Liver (tissue), 8 donors: ENCODE measurements at regions not wholly inside any gene's neighbourhood (a gene's known extent, or its start where the extent isn't known, plus 50 kb on each side); places are given as distances from the start of the nearest gene placed in this dataset.

ENCODE experiments used
- DNase-seq: peaks from one replicate; pipeline ENCODE4 v3.0.0-alpha.2; 2017; ENCODE audit warnings: low spot score
- H3K27ac ChIP-seq, 2 donors: one replicate each; pipeline ENCODE4 v1.7.0; 2013; ENCODE audit warnings: inconsistent platforms in 2 of 2, low read length in 2 of 2, control low read depth in 1 of 2, low read depth in 1 of 2, mild to moderate bottlenecking in 1 of 2
- H3K27me3 ChIP-seq, 4 donors: one replicate each; pipeline versions ENCODE4 v1.6.1 to v1.7.0; 2013; ENCODE audit warnings: low read length in 3 of 4, inconsistent platforms in 1 of 4, mild to moderate bottlenecking in 1 of 4, moderate library complexity in 1 of 4; ENCODE audit not compliant: control insufficient read depth in 4 of 4, insufficient read depth in 4 of 4
- H3K36me3 ChIP-seq, 4 donors: one replicate each; pipeline versions ENCODE4 v1.6.1 to v1.7.0; 2013; ENCODE audit warnings: low read length in 3 of 4, mild to moderate bottlenecking in 3 of 4, low read depth in 1 of 4, moderate library complexity in 1 of 4; ENCODE audit not compliant: control insufficient read depth in 4 of 4, insufficient read depth in 3 of 4
- H3K4me1 ChIP-seq, 4 donors: one replicate each; pipeline versions ENCODE4 v1.6.1 to v1.7.0; 2013; ENCODE audit warnings: low read length in 3 of 4, mild to moderate bottlenecking in 3 of 4, moderate library complexity in 1 of 4; ENCODE audit not compliant: control insufficient read depth in 4 of 4, insufficient read depth in 4 of 4
- H3K4me3 ChIP-seq, 3 donors: one replicate each; pipeline versions ENCODE4 v1.6.1 to v1.7.0; 2013; ENCODE audit warnings: low read length in 3 of 3, control low read depth in 1 of 3, low read depth in 1 of 3, mild to moderate bottlenecking in 1 of 3
- H3K9ac ChIP-seq, 2 donors: one replicate each; pipeline ENCODE4 v1.7.0; 2013; ENCODE audit warnings: low read length in 2 of 2, mild to moderate bottlenecking in 2 of 2, moderate library complexity in 2 of 2, control low read depth in 1 of 2, low read depth in 1 of 2
- H3K9me3 ChIP-seq, 4 donors: one replicate each; pipeline versions ENCODE4 v1.6.1 to v1.7.0; 2013; ENCODE audit warnings: low read length in 3 of 4; ENCODE audit not compliant: control insufficient read depth in 4 of 4
- EGR1 ChIP-seq, 2 donors: IDR thresholded peaks; 2 replicates each; pipeline ENCODE4 v1.6.1; 2016 to 2018; ENCODE audit warnings: antibody characterized with exemption in 2 of 2, low read depth in 2 of 2
- FOXA1 ChIP-seq: IDR thresholded peaks from 2 replicates; pipeline ENCODE4 v1.6.1; 2016; ENCODE audit warnings: antibody characterized with exemption
- FOXA2 ChIP-seq: IDR thresholded peaks from 2 replicates; pipeline ENCODE4 v1.6.1; 2016; ENCODE audit warnings: antibody characterized with exemption
- GABPA ChIP-seq, 2 donors: IDR thresholded peaks in 1 of 2; conservative IDR thresholded peaks in 1 of 2; 2 replicates each; pipeline ENCODE4 v1.6.1; 2016; ENCODE audit warnings: antibody characterized with exemption in 2 of 2, mild to moderate bottlenecking in 1 of 2, moderate library complexity in 1 of 2
- HNF4A ChIP-seq, 2 donors: conservative IDR thresholded peaks; 2 replicates each; pipeline ENCODE4 v1.6.1; 2016; ENCODE audit warnings: antibody characterized with exemption in 2 of 2, mild to moderate bottlenecking in 2 of 2
- HNF4G ChIP-seq: IDR thresholded peaks from 2 replicates; pipeline ENCODE4 v1.6.1; 2016; ENCODE audit warnings: antibody characterized with exemption
- JUND ChIP-seq, 2 donors: IDR thresholded peaks; 2 replicates each; pipeline ENCODE4 v1.6.1; 2016; ENCODE audit warnings: antibody characterized with exemption in 2 of 2
- NR2F2 ChIP-seq: IDR thresholded peaks from 2 replicates; pipeline ENCODE4 v1.6.1; 2016; ENCODE audit warnings: antibody characterized with exemption
- RXRA ChIP-seq, 2 donors: IDR thresholded peaks; 2 replicates each; pipeline ENCODE4 v1.6.1; 2017 to 2018; ENCODE audit warnings: antibody characterized with exemption in 2 of 2, mild to moderate bottlenecking in 1 of 2
- SP1 ChIP-seq: IDR thresholded peaks from 2 replicates; pipeline ENCODE4 v1.6.1; 2018; ENCODE audit warnings: antibody characterized with exemption, mild to moderate bottlenecking
- TAF1 ChIP-seq: conservative IDR thresholded peaks from 2 replicates; pipeline ENCODE4 v1.6.1; 2016; ENCODE audit warnings: antibody characterized with exemption, mild to moderate bottlenecking
- YY1 ChIP-seq: IDR thresholded peaks from 2 replicates; pipeline ENCODE4 v1.6.1; 2016; ENCODE audit warnings: antibody characterized with exemption, mild to moderate bottlenecking
- WGBS: extraction: QIAGEN DNeasy Blood & Tissue Kit; methylation state at CpG from one replicate; pipeline ENCODE4 v1.1.7; 2013; 5-methylcytosine and 5-hydroxymethylcytosine counted together
- TF ChIP-seq, protein P1 (sequence below): fragments of 150-350 bp; IDR thresholded peaks from 2 replicates; pipeline ENCODE4 v1.5.1; 2017; ENCODE audit warnings: improper control_type of control experiment, low read depth, low read length; ENCODE audit not compliant: missing input control
- TF ChIP-seq, protein P2 (sequence below): IDR thresholded peaks from 2 replicates; pipeline ENCODE4 v1.6.1; 2016; ENCODE audit warnings: antibody characterized with exemption
- TF ChIP-seq, protein P3 (sequence below): IDR thresholded peaks from 2 replicates; pipeline ENCODE4 v1.6.1; 2016; ENCODE audit warnings: antibody characterized with exemption
- TF ChIP-seq, protein P4 (sequence below): IDR thresholded peaks from 2 replicates; pipeline ENCODE4 v1.6.1; 2016; ENCODE audit warnings: antibody characterized with exemption
- TF ChIP-seq, protein P5 (sequence below): IDR thresholded peaks from 2 replicates; pipeline ENCODE4 v1.6.1; 2016; ENCODE audit warnings: antibody characterized with exemption, mild to moderate bottlenecking
- donor health status: healthy.
- donor health status: healthy.
- donor health status: healthy.
- donor health status: healthy.
- donor health status: healthy.

DNA sequence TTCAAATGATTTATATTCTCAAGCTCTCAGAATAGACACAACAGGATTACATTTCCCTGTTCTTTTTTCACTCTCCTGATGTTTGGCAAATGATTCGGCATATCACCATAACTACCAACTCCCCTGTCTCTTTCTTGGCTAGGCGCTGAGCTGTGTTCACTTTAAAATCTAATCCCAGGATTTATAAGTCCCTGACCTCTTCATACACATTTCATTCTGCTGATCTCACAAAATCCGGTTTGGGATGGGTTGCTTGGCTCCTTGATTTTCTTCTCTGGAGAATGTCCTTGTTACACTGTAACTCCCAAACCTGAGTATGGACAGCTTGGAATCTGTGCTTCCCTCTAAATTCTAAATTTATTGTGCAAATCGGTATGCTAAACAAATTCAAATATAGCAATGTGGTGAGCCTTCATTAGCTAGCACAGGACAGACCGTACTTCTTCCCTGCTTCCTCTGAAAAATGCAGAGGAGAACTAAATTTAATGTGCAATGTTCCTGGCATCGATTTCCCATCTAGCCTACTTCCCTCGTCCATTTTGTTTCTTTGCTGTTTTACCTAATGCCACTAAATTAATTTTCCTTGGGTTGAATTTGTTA lies 858.5 kb upstream of the FAT3 start:
- DNase-seq: no peak
- TF ChIP-seq GABPA (IDR thresholded peaks at IDR 0.05 in 1 of 2, conservative IDR thresholded peaks at IDR 0.05 in 1 of 2) (no peak), HNF4G (no peak), FOXA1 (no peak), HNF4A (conservative IDR thresholded peaks at IDR 0.05) (no peak), YY1 (no peak), NR2F2 (no peak), JUND (IDR thresholded peaks at IDR 0.05) (no peak)
- TF ChIP-seq, protein P1, sequence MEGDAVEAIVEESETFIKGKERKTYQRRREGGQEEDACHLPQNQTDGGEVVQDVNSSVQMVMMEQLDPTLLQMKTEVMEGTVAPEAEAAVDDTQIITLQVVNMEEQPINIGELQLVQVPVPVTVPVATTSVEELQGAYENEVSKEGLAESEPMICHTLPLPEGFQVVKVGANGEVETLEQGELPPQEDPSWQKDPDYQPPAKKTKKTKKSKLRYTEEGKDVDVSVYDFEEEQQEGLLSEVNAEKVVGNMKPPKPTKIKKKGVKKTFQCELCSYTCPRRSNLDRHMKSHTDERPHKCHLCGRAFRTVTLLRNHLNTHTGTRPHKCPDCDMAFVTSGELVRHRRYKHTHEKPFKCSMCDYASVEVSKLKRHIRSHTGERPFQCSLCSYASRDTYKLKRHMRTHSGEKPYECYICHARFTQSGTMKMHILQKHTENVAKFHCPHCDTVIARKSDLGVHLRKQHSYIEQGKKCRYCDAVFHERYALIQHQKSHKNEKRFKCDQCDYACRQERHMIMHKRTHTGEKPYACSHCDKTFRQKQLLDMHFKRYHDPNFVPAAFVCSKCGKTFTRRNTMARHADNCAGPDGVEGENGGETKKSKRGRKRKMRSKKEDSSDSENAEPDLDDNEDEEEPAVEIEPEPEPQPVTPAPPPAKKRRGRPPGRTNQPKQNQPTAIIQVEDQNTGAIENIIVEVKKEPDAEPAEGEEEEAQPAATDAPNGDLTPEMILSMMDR: no peak
- TF ChIP-seq, protein P2, sequence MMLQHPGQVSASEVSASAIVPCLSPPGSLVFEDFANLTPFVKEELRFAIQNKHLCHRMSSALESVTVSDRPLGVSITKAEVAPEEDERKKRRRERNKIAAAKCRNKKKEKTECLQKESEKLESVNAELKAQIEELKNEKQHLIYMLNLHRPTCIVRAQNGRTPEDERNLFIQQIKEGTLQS: no peak
- TF ChIP-seq, protein P3, sequence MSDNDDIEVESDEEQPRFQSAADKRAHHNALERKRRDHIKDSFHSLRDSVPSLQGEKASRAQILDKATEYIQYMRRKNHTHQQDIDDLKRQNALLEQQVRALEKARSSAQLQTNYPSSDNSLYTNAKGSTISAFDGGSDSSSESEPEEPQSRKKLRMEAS: no peak
- TF ChIP-seq, protein P4, sequence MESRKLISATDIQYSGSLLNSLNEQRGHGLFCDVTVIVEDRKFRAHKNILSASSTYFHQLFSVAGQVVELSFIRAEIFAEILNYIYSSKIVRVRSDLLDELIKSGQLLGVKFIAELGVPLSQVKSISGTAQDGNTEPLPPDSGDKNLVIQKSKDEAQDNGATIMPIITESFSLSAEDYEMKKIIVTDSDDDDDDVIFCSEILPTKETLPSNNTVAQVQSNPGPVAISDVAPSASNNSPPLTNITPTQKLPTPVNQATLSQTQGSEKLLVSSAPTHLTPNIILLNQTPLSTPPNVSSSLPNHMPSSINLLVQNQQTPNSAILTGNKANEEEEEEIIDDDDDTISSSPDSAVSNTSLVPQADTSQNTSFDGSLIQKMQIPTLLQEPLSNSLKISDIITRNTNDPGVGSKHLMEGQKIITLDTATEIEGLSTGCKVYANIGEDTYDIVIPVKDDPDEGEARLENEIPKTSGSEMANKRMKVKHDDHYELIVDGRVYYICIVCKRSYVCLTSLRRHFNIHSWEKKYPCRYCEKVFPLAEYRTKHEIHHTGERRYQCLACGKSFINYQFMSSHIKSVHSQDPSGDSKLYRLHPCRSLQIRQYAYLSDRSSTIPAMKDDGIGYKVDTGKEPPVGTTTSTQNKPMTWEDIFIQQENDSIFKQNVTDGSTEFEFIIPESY: no peak
- Histone ChIP-seq H3K9me3 (no peaks in the 10 kb centered on the region), H3K27me3 (peaks cover 0 to 2% (median under 1%) of the 10 kb centered on the region in 4 donors), H3K36me3 (no peaks in the 10 kb centered on the region), H3K27ac (no peak overlapping the region), H3K9ac (no peak overlapping the region), H3K4me1 (no peaks in the 10 kb centered on the region), H3K4me3 (no peak overlapping the region)
- 69% methylated on average over 7 of the region's 7 CpGs for WGBS

DNA sequence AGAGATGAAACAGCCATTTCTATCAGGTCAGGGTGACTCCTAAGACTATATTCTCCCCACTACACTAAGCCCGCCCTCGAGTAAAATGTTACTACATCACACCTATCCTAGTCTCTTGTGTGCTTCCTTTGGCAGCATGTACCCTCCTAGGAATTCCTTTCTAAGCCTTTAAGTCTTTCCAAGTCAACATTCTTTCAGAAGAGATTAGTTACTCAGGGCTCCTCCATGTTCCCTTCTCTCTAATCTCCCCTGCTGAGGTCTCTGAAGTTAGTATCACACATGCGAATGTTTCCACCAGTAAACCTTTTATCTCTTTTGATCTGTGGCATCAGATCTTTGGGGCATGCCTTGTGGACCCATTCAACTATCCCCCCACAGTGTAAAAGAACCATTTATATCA lies 873.7 kb upstream of the FAT3 start:
- no peak for DNase-seq
- H3K27ac ChIP-seq: no peak overlapping the region
- H3K36me3 ChIP-seq: no peaks in the 10 kb centered on the region
- TF ChIP-seq GABPA (IDR thresholded peaks at IDR 0.05 in 1 of 2, conservative IDR thresholded peaks at IDR 0.05 in 1 of 2): no peak
- no peak for TF ChIP-seq EGR1 (IDR thresholded peaks at IDR 0.05; ENCODE audit: low read depth in 2 of 2)
- TF ChIP-seq HNF4A (conservative IDR thresholded peaks at IDR 0.05): no peak
- no peak for TF ChIP-seq HNF4G
- TF ChIP-seq JUND (IDR thresholded peaks at IDR 0.05): no peak
- TF ChIP-seq, protein P4: no peak
- TF ChIP-seq, protein P1: no peak
- TF ChIP-seq FOXA1: no peak
- TF ChIP-seq, protein P5, sequence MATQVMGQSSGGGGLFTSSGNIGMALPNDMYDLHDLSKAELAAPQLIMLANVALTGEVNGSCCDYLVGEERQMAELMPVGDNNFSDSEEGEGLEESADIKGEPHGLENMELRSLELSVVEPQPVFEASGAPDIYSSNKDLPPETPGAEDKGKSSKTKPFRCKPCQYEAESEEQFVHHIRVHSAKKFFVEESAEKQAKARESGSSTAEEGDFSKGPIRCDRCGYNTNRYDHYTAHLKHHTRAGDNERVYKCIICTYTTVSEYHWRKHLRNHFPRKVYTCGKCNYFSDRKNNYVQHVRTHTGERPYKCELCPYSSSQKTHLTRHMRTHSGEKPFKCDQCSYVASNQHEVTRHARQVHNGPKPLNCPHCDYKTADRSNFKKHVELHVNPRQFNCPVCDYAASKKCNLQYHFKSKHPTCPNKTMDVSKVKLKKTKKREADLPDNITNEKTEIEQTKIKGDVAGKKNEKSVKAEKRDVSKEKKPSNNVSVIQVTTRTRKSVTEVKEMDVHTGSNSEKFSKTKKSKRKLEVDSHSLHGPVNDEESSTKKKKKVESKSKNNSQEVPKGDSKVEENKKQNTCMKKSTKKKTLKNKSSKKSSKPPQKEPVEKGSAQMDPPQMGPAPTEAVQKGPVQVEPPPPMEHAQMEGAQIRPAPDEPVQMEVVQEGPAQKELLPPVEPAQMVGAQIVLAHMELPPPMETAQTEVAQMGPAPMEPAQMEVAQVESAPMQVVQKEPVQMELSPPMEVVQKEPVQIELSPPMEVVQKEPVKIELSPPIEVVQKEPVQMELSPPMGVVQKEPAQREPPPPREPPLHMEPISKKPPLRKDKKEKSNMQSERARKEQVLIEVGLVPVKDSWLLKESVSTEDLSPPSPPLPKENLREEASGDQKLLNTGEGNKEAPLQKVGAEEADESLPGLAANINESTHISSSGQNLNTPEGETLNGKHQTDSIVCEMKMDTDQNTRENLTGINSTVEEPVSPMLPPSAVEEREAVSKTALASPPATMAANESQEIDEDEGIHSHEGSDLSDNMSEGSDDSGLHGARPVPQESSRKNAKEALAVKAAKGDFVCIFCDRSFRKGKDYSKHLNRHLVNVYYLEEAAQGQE: no peak
- no peak for TF ChIP-seq YY1
- TF ChIP-seq RXRA (IDR thresholded peaks at IDR 0.05): no peak
- TF ChIP-seq SP1: no peak
- no peak for TF ChIP-seq TAF1
- no peak for TF ChIP-seq FOXA2
- TF ChIP-seq, protein P3: no peak
- no peak for TF ChIP-seq NR2F2
- TF ChIP-seq, protein P2: no peak
- H3K9me3 ChIP-seq: no peaks in the 10 kb centered on the region
- WGBS: 59% methylated on average over 3 of the region's 3 CpGs
- no peak overlapping the region for H3K4me3 ChIP-seq
- no peaks in the 10 kb centered on the region for H3K4me1 ChIP-seq
- peaks cover 0 to 4% (median 0%) of the 10 kb centered on the region in 4 donors for H3K27me3 ChIP-seq
- H3K9ac ChIP-seq: no peak overlapping the region
